ENCODE measurements at regions not wholly inside any gene's neighbourhood (a gene's known extent, or its start where the extent isn't known, plus 50 kb on each side); places are given as distances from the start of the nearest gene placed in this dataset.

GRCh38 chr9:91102269-91102668, 259.4 kb downstream of the AUH start:
- H3K27me3 ChIP-seq (ENCODE audit: low read length) = no peaks in the 10 kb centered on the region
- no peak overlapping the region for H3K4me2 ChIP-seq (ENCODE audit: low read length)
- no peaks in the 10 kb centered on the region for H3K36me3 ChIP-seq (ENCODE audit: low read depth, low read length)
- no peaks in the 10 kb centered on the region for H3K9me2 ChIP-seq (replicated peaks; ENCODE audit: low read length)
- no peaks in the 10 kb centered on the region for H4K20me1 ChIP-seq (ENCODE audit: low read length)
- no peaks in the 10 kb centered on the region for H3K79me2 ChIP-seq (ENCODE audit: low read length)
- no peaks in the 10 kb centered on the region for H3K9me3 ChIP-seq (ENCODE audit: low read length)
- H2AFZ ChIP-seq (ENCODE audit: low read length) = no peak overlapping the region
- CTCF ChIA-PET = no interaction called here
- no TSS peak for BruUV-seq (replicated peaks)
- intact Hi-C loops (cut with micrococcal nuclease) = no loop called here
- H3K27ac ChIP-seq (ENCODE audit: low read length) = no peak overlapping the region
- peaks cover 22% of the 10 kb centered on the region for H3K4me1 ChIP-seq (ENCODE audit: insufficient read depth, low read length)
- no peak for ATAC-seq
- no peak for DNase-seq
- no peak overlapping the region for H3K9ac ChIP-seq (ENCODE audit: low read length)
- TF ChIP-seq EZH2phosphoT487 (IDR thresholded peaks at IDR 0.05; ENCODE audit: borderline replicate concordance, low read length) = no peak
- no peak for TF ChIP-seq CTCF (conservative IDR thresholded peaks at IDR 0.05; ENCODE audit: low read depth, low read length)
- TF ChIP-seq EZH2 (IDR thresholded peaks at IDR 0.05; ENCODE audit: low read length, unreplicated experiment) = no peak
- POLR2A ChIA-PET (ENCODE audit: unreplicated experiment) = no interaction called here
- H3K4me3 ChIP-seq (ENCODE audit: low read length) = no peak overlapping the region
- no peaks in the 10 kb centered on the region for H3F3A ChIP-seq (ENCODE audit: low read length, unreplicated experiment)

- H3K27me3 ChIP-seq (ENCODE audit: low read length) = no peaks in the 10 kb centered on the region
- no peak overlapping the region for H3K4me3 ChIP-seq (ENCODE audit: low read length)
- intact Hi-C loops (cut with micrococcal nuclease) = no loop called here
- CTCF ChIA-PET = no interaction called here
- H3K79me2 ChIP-seq (ENCODE audit: low read length) = no peaks in the 10 kb centered on the region
- no peaks in the 10 kb centered on the region for H4K20me1 ChIP-seq (ENCODE audit: low read length)
- H2AFZ ChIP-seq (ENCODE audit: low read length) = no peak overlapping the region
- TF ChIP-seq EZH2 (IDR thresholded peaks at IDR 0.05; ENCODE audit: low read length, unreplicated experiment) (no peak), CTCF (conservative IDR thresholded peaks at IDR 0.05; ENCODE audit: low read depth, low read length) (no peak), EZH2phosphoT487 (IDR thresholded peaks at IDR 0.05; ENCODE audit: borderline replicate concordance, low read length) (no peak)
- H3K9me2 ChIP-seq (replicated peaks; ENCODE audit: low read length) = no peaks in the 10 kb centered on the region
- H3K27ac ChIP-seq (ENCODE audit: low read length) = no peak overlapping the region
- BruUV-seq (replicated peaks) = no TSS peak
- no peaks in the 10 kb centered on the region for H3F3A ChIP-seq (ENCODE audit: low read length, unreplicated experiment)
- POLR2A ChIA-PET (ENCODE audit: unreplicated experiment) = no interaction called here
- H3K36me3 ChIP-seq (ENCODE audit: low read depth, low read length) = no peaks in the 10 kb centered on the region
- no peak overlapping the region for H3K4me2 ChIP-seq (ENCODE audit: low read length)
- no peak overlapping the region for H3K9ac ChIP-seq (ENCODE audit: low read length)
- no peak for ATAC-seq
- DNase-seq = no peak
- peaks cover 22% of the 10 kb centered on the region for H3K4me1 ChIP-seq (ENCODE audit: insufficient read depth, low read length)
- no peaks in the 10 kb centered on the region for H3K9me3 ChIP-seq (ENCODE audit: low read length)
Measured at GRCh38 chr9:91103931-91104330, 257.8 kb downstream of the AUH start.

- ATAC-seq = no peak
- Histone ChIP-seq H3K27ac (ENCODE audit: low read length) (no peak overlapping the region), H3K9ac (ENCODE audit: low read length) (no peak overlapping the region), H3K9me2 (replicated peaks; ENCODE audit: low read length) (no peaks in the 10 kb centered on the region), H3K4me2 (ENCODE audit: low read length) (no peak overlapping the region), H3K4me3 (ENCODE audit: low read length) (no peak overlapping the region), H3K79me2 (ENCODE audit: low read length) (no peaks in the 10 kb centered on the region), H3K9me3 (ENCODE audit: low read length) (no peaks in the 10 kb centered on the region), H2AFZ (ENCODE audit: low read length) (no peak overlapping the region), H4K20me1 (ENCODE audit: low read length) (no peaks in the 10 kb centered on the region), H3K4me1 (ENCODE audit: insufficient read depth, low read length) (no peaks in the 10 kb centered on the region), H3K36me3 (ENCODE audit: low read depth, low read length) (no peaks in the 10 kb centered on the region), H3F3A (ENCODE audit: low read length, unreplicated experiment) (no peaks in the 10 kb centered on the region), H3K27me3 (ENCODE audit: low read length) (no peaks in the 10 kb centered on the region)
- DNase-seq = no peak
- intact Hi-C loops (cut with micrococcal nuclease) = no loop called here
- POLR2A ChIA-PET (ENCODE audit: unreplicated experiment) = no interaction called here
- BruUV-seq (replicated peaks) = no TSS peak
- CTCF ChIA-PET = no interaction called here
- no peak for TF ChIP-seq EZH2phosphoT487 (IDR thresholded peaks at IDR 0.05; ENCODE audit: borderline replicate concordance, low read length)
- no peak for TF ChIP-seq EZH2 (IDR thresholded peaks at IDR 0.05; ENCODE audit: low read length, unreplicated experiment)
- no peak for TF ChIP-seq CTCF (conservative IDR thresholded peaks at IDR 0.05; ENCODE audit: low read depth, low read length)
Measured at GRCh38 chr9:91106415-91107081, 255.2 kb downstream of the AUH start.

All from PC-3 (cell line).